ENCODE measurements at regions not wholly inside any gene's neighbourhood (a gene's known extent, or its start where the extent isn't known, plus 50 kb on each side); places are given as distances from the start of the nearest gene placed in this dataset.
A peak's percentile ranks its signal among the peaks of the same experiment; 100 is the strongest.

DNA sequence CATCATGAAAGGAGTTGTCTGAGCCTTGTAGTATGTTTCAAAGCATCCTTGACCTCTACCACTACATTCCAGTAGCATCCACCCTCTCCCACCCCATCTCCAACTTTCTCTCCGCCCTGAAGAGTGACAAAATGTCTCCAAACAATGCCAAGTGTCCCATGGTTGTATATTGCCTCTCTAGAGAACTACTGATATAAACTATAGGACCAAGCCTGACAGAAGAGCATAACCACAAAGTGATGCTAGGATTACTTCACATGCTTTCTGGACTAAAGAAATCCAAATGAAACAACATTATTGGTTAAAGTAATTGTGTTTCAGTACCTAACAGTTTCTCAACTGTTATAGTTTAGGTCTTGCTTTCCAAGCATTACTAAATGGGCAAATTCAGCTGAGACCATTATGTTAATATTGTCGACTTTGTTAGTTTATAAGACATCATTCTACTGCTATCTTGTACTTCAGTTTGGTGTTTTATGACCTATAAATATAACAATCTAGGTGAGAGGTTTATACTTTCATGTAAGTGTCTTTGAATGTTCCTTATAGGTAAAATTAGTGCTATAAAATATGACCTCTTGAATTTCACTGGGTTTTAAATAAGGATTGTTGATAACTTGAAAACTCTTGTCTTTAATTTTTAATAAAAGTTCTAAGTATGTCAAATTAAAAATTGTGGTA, 117.4 kb downstream of the SUCNR1 start:
- H3K4me1 ChIP-seq (ENCODE audit: control insufficient read depth, insufficient read depth, low read length), result no peaks in the 10 kb centered on the region
- H3K4me3 ChIP-seq (ENCODE audit: low read length), result no peak overlapping the region
- no peaks in the 10 kb centered on the region for H3K27me3 ChIP-seq (ENCODE audit: control insufficient read depth, insufficient read depth, low read length)
- H3K27ac ChIP-seq (ENCODE audit: low read length), result no peak overlapping the region
- no peak for DNase-seq
- WGBS (ENCODE audit: insufficient coverage), result no CpG with 5 or more reads among the region's 2 CpGs
- no peaks in the 10 kb centered on the region for H3K36me3 ChIP-seq (ENCODE audit: control insufficient read depth, insufficient read depth, low read length)
- no peaks in the 10 kb centered on the region for H3K9me3 ChIP-seq (replicated peaks; ENCODE audit: control insufficient read depth, low read depth, low read length)

DNA sequence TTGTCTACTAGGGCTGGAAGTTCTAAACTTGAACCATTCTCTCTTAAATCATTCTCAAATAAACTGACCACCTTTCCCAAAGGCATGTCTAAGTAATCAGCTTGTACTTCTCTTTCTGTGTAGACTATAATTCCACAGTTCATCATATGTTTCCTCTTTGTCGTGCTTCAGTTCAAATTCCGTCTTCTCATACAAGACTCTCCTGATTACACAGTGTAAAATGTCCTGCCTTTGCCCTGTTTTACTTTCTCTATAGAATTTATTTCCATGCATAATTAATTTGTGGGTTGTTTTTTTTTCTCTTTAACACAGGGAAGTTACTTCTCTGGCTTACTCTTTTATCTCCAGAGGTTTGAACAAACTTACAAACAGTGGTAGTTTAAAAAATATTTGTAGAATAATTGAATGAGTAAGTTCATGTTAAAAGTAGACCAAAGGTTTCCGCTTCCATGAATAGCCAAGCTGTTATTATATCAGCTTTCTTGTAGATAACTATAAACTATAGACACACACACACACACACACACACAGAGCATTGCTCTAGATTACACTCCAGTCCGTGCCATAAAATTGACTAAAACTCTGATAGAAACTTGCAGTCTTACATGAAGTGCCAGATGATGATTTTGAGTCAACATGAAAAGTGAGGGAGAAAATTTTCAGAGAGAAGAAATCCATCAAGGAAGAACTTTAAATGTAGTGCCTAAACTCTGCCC, 119.0 kb downstream of the SUCNR1 start:
- H3K4me3 ChIP-seq (ENCODE audit: low read length), result no peak overlapping the region
- DNase-seq, result no peak
- H3K9me3 ChIP-seq (replicated peaks; ENCODE audit: control insufficient read depth, low read depth, low read length), result no peaks in the 10 kb centered on the region
- no peaks in the 10 kb centered on the region for H3K4me1 ChIP-seq (ENCODE audit: control insufficient read depth, insufficient read depth, low read length)
- H3K27me3 ChIP-seq (ENCODE audit: control insufficient read depth, insufficient read depth, low read length), result no peaks in the 10 kb centered on the region
- H3K36me3 ChIP-seq (ENCODE audit: control insufficient read depth, insufficient read depth, low read length), result no peaks in the 10 kb centered on the region
- no peak overlapping the region for H3K27ac ChIP-seq (ENCODE audit: low read length)
- 60% methylated on average over 1 of the region's 4 CpGs for WGBS (ENCODE audit: insufficient coverage)

DNA sequence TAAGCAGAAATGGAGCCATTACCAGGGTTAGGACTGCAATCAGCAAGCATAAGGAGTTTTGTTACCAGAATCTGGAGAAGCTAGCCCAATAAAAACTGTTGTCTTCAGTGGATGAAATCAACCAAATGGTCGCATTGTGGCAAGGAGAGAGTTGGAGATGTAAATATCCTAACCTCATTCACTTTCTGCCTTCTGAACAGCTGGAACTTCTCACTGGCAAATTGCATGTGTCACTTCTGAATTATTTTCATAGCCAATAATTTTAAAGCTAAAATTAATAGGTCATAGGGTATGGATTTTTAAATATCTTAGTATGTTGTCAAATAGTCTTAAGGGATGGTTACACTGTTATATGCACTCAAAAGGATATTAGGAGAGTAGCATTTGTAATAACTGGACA, 121.6 kb downstream of the SUCNR1 start:
- Histone ChIP-seq H3K4me1 (ENCODE audit: control insufficient read depth, insufficient read depth, low read length) (no peaks in the 10 kb centered on the region), H3K36me3 (ENCODE audit: control insufficient read depth, insufficient read depth, low read length) (no peaks in the 10 kb centered on the region), H3K27me3 (ENCODE audit: control insufficient read depth, insufficient read depth, low read length) (no peaks in the 10 kb centered on the region), H3K9me3 (replicated peaks; ENCODE audit: control insufficient read depth, low read depth, low read length) (no peaks in the 10 kb centered on the region), H3K4me3 (ENCODE audit: low read length) (no peak overlapping the region), H3K27ac (ENCODE audit: low read length) (no peak overlapping the region)
- no peak for DNase-seq
- WGBS (ENCODE audit: insufficient coverage), result no CpG with 5 or more reads among the region's 1 CpG

DNA sequence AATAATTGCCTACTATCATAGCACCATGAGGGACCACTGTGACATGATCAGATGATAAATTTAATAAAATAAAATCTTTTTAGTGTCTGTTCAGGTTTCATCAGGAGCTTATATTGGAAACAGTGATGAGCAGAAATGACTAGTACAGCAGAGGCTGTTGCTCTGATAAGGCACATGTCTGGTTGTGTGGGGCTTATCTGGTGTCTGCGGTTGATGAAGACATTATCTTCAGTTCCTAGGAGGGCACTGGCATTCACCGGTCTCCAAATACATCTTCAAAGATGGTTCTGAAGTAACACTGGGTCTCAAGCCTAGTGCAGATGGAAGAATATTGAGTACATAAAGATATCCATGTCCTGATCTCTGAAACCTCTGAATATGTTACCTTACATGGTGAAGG, 125.3 kb downstream of the SUCNR1 start:
- Histone ChIP-seq H3K36me3 (ENCODE audit: control insufficient read depth, insufficient read depth, low read length) (no peaks in the 10 kb centered on the region), H3K4me3 (ENCODE audit: low read length) (no peak overlapping the region), H3K4me1 (ENCODE audit: control insufficient read depth, insufficient read depth, low read length) (no peaks in the 10 kb centered on the region), H3K9me3 (replicated peaks; ENCODE audit: control insufficient read depth, low read depth, low read length) (no peaks in the 10 kb centered on the region), H3K27ac (ENCODE audit: low read length) (no peak overlapping the region), H3K27me3 (ENCODE audit: control insufficient read depth, insufficient read depth, low read length) (no peaks in the 10 kb centered on the region)
- DNase-seq, result no peak
- no CpG with 5 or more reads among the region's 2 CpGs for WGBS (ENCODE audit: insufficient coverage)

DNA sequence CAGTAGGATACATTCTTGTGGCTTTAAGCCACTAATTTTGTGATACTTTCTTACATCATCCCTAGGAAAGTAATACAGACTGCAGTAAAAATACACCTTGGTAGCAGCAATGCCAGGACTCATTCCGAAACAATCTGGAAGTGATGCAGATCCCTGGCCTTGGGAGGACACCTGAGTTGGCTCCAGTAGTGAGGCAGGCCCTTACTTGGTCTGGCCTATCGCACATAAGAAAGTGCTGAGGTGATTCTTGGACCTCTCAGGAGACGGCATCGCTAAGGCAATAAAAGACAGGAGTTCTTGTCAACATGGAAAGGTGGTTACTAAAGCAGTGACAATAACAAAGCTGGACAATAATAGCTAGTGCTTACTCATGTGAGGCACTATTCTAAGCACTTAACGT, 126.5 kb downstream of the SUCNR1 start:
- 50% methylated on average over 2 of the region's 5 CpGs for WGBS (ENCODE audit: insufficient coverage)
- H3K27me3 ChIP-seq (ENCODE audit: control insufficient read depth, insufficient read depth, low read length), result no peaks in the 10 kb centered on the region
- DNase-seq, result no peak

DNA sequence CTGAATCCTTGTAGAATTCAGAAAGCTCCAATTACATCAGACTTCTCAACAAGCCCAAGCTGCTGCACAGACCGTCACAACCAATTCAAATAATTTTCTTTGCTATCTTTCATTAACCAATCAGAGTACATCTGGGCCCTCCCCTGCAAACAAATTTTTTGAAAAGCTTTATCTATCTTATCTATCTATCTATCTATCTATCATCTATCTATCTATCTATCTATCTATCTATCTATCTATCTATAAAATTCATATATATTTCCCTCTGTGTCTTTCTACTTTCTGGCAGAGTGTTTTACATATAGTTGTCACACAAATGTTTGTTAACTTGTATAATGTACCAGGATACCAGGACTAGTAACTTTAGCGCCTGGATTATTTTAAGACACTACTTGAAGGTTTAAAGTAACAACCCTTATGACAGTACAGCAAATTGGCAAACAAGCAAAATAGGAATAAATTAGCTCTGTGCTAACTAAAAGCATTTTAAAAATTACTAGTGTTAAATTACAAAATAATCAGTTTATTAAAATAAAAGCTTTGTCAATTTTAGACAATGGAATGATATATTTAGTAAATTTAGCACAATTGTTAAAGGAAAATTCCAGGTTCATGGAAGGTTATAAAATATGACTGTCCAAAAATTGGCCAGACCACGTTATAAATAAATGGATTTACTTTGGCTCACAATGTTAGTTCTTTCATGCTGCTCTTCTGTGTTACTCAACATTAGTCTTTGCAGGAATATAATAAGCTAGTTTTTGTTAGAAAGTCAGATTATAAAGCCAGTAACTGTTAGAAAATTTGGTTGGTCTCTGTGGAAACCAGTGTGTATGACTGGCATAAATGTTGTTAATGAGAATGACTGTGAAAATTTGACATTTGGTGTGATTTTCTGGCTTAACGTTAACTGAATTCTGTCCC, 138.6 kb downstream of the SUCNR1 start:
- Histone ChIP-seq H3K4me3 (ENCODE audit: low read length) (no peak overlapping the region), H3K4me1 (ENCODE audit: control insufficient read depth, insufficient read depth, low read length) (no peaks in the 10 kb centered on the region), H3K27ac (ENCODE audit: low read length) (no peak overlapping the region), H3K9me3 (replicated peaks; ENCODE audit: control insufficient read depth, low read depth, low read length) (no peaks in the 10 kb centered on the region), H3K27me3 (ENCODE audit: control insufficient read depth, insufficient read depth, low read length) (no peaks in the 10 kb centered on the region), H3K36me3 (ENCODE audit: control insufficient read depth, insufficient read depth, low read length) (no peaks in the 10 kb centered on the region)
- WGBS (ENCODE audit: insufficient coverage), result 100% methylated on average over 1 of the region's 4 CpGs
- no peak for DNase-seq

More for the DNA sequence above, 126.5 kb downstream of the SUCNR1 start:
- Histone ChIP-seq H3K4me3 (ENCODE audit: low read length) (no peak overlapping the region), H3K36me3 (ENCODE audit: control insufficient read depth, insufficient read depth, low read length) (no peaks in the 10 kb centered on the region), H3K4me1 (ENCODE audit: control insufficient read depth, insufficient read depth, low read length) (no peaks in the 10 kb centered on the region), H3K9me3 (replicated peaks; ENCODE audit: control insufficient read depth, low read depth, low read length) (no peaks in the 10 kb centered on the region), H3K27ac (ENCODE audit: low read length) (no peak overlapping the region)

DNA sequence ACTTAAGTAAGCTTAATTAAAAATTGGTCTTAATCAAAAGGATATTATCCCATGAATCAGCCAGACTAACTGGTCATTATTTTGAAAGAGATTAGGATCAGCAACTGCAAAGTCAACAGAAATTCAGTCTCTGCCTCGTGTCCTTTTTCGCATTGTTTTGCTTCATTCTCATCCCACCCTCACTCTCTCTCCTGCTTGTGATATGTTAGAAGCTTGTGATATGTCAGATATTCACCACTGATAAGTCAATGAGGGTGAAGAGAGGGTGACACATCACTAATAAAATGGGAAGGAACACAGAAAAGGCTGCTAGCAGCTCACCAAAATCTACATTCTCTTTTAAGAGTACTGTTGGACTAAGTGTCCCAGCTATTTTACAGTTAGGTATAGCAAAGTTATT, 146.1 kb downstream of the SUCNR1 start:
- WGBS (ENCODE audit: insufficient coverage), result no CpG with 5 or more reads among the region's 2 CpGs
- no peak for DNase-seq
- Histone ChIP-seq H3K27ac (ENCODE audit: low read length) (no peak overlapping the region), H3K4me1 (ENCODE audit: control insufficient read depth, insufficient read depth, low read length) (no peaks in the 10 kb centered on the region), H3K36me3 (ENCODE audit: control insufficient read depth, insufficient read depth, low read length) (no peaks in the 10 kb centered on the region), H3K4me3 (ENCODE audit: low read length) (no peak overlapping the region), H3K9me3 (replicated peaks; ENCODE audit: control insufficient read depth, low read depth, low read length) (no peaks in the 10 kb centered on the region), H3K27me3 (ENCODE audit: control insufficient read depth, insufficient read depth, low read length) (no peaks in the 10 kb centered on the region)

DNA sequence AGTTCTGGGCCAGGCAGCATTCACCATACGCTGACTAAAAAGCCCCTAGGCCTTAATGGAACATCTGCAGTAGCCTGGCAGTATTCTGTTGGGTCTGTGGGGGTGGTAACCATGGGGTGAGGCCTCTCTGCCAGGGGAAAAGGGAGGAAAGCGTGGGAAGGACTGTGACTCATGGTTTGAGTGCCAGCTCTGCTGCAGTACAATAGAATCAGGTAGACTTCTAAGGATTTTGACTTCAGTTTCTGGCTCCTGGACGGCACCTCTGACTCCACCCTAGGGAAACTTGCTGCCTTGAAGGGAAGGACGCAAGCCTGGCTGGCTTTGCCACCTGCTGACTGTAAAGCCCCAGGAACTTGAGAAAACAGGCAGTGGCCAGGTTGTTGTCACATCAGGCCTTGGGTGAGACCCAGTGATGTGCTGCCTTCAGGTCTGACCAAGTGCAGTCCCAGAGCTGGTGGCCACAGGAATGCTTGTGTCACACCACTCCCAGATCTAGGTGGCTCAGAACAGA, 148.6 kb downstream of the SUCNR1 start:
- Histone ChIP-seq H3K27me3 (ENCODE audit: control insufficient read depth, insufficient read depth, low read length) (no peaks in the 10 kb centered on the region), H3K9me3 (replicated peaks; ENCODE audit: control insufficient read depth, low read depth, low read length) (no peaks in the 10 kb centered on the region), H3K36me3 (ENCODE audit: control insufficient read depth, insufficient read depth, low read length) (no peaks in the 10 kb centered on the region), H3K4me3 (ENCODE audit: low read length) (no peak overlapping the region), H3K27ac (ENCODE audit: low read length) (no peak overlapping the region), H3K4me1 (ENCODE audit: control insufficient read depth, insufficient read depth, low read length) (no peaks in the 10 kb centered on the region)
- WGBS (ENCODE audit: insufficient coverage), result 84% methylated on average over 4 of the region's 4 CpGs
- no peak for DNase-seq

DNA sequence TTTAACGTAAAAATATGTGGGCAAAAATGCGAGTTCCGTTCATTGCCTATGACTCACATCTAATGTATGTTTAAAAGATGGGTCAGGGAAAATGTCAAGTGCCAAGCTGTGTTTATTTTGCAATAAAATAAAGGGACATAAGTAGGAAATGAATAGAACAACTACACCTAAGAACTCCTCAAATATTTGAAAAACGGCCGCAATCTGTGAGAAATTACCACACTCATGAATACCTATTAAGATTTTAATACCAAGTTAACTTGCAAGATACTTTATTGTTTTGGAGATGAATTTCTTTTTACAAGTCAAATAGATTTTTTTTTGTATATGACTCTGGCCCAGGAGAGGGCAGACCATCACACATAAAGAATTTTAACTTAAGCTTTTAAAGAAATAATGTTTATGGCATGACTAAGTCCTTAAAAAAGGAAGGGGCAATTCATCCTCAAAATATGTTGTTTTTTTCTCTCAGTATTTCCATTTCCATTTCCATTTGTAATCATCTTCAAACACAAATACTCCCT, 152.7 kb downstream of the SUCNR1 start:
- DNase-seq, result peak; percentile 69
- no peak overlapping the region for H3K27ac ChIP-seq (ENCODE audit: low read length)
- no CpG with 5 or more reads among the region's 5 CpGs for WGBS (ENCODE audit: insufficient coverage)
- H3K4me1 ChIP-seq (ENCODE audit: control insufficient read depth, insufficient read depth, low read length), result no peaks in the 10 kb centered on the region
- H3K4me3 ChIP-seq (ENCODE audit: low read length), result no peak overlapping the region
- H3K9me3 ChIP-seq (replicated peaks; ENCODE audit: control insufficient read depth, low read depth, low read length), result no peaks in the 10 kb centered on the region
- H3K36me3 ChIP-seq (ENCODE audit: control insufficient read depth, insufficient read depth, low read length), result no peaks in the 10 kb centered on the region
- H3K27me3 ChIP-seq (ENCODE audit: control insufficient read depth, insufficient read depth, low read length), result no peaks in the 10 kb centered on the region

DNA sequence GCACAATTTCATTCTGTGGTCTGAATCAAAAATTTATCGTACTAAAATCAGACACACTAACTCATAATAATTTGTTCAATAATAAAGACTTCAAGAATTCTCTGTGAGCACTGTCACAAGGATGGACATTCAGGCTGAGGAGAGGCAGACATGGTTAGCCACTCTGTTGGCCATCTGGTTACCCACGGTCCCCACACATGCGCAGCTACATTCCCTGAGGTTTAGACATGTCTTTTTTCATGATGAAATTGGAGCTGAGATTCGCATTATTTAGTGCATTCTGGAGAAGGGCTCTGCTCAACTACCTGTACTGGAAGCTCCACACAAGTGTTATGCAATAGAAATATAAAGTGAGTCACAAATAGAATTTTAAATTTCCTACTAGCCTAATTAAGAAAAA, 156.9 kb downstream of the SUCNR1 start:
- no peak overlapping the region for H3K4me3 ChIP-seq (ENCODE audit: low read length)
- WGBS (ENCODE audit: insufficient coverage), result 53% methylated on average over 2 of the region's 4 CpGs

More for the DNA sequence above, 156.9 kb downstream of the SUCNR1 start:
- no peak overlapping the region for H3K27ac ChIP-seq (ENCODE audit: low read length)
- H3K36me3 ChIP-seq (ENCODE audit: control insufficient read depth, insufficient read depth, low read length), result no peaks in the 10 kb centered on the region
- no peaks in the 10 kb centered on the region for H3K9me3 ChIP-seq (replicated peaks; ENCODE audit: control insufficient read depth, low read depth, low read length)
- no peak for DNase-seq
- H3K27me3 ChIP-seq (ENCODE audit: control insufficient read depth, insufficient read depth, low read length), result no peaks in the 10 kb centered on the region
- H3K4me1 ChIP-seq (ENCODE audit: control insufficient read depth, insufficient read depth, low read length), result no peaks in the 10 kb centered on the region
